Muscle of arm (tissue), 1 donor: ENCODE measurements at regions not wholly inside any gene's neighbourhood (a gene's known extent, or its start where the extent isn't known, plus 50 kb on each side); places are given as distances from the start of the nearest gene placed in this dataset.
A peak's percentile ranks its signal among the peaks of the same experiment; 100 is the strongest.
"Not testable (repeated sequence)": the region's sequence is repeated elsewhere in the genome, so short reads cannot be mapped to it uniquely, and the experiment has no call there.

Source experiments
- DNase-seq: peaks from one replicate; pipeline ENCODE4 v3.0.0-alpha.2; 2013

- no peak for DNase-seq
These were observed 645.5 kb upstream of the NOVA1 start for GRCh38 chr14:27243365-27243764.

DNA sequence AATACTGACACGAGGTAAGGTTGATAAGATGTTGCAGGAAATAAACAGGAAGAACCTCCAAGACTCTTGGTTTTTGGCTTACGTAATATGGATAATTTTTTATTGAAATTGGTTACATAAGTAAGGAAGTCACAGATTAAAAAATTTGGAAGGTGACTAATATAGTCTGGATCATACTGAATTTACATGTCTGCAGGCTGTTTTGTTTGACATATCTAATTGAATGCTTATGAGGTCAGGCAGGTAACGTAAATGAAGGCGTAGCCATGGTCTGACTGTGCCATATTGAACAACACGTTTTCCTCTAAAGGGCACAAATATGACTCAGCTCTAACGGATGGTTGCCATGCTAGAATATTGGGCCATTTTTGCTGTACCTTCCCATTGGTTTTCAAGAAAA, 648.1 kb upstream of the NOVA1 start:
- DNase-seq = no peak

DNA sequence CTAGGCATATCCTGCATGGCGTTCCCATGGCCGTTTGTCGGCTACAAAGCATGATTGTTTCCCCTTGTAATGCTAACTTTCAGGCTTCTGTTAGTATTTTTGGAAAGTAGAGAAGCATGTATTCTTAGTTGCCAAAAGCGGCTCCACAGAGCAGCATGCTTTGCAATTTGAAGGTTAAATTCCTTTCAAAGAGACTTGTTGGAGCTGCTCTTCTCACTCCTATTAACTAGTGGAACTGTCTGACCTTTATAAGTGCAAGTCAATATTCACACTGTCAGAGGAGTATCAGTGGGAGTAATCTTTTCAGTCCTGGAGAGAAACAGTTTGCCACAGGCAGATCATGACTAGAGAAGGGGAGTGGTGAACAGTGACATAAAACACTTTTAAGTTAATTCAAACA, 656.1 kb upstream of the NOVA1 start:
- DNase-seq = no peak

GRCh38 chr14:27256805-27257204, 659.0 kb upstream of the NOVA1 start:
- no peak for DNase-seq

DNA sequence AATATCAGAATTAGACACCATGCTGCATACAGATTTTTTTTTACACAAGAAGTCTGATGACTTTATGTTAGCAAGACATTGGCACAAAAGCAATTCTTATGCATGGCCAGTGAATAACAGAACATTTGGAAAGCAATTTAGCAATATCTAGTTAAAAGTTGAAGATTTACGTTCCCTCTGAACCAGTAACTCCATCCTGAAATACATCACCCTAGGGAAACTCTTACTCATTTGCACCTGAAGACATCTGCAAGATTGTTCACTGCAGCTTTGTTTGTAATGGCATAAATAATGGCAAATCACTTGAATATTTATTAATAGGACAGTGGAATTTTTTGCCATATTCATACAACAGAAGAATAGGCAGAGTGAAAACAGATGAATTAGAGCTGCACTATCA, 670.0 kb upstream of the NOVA1 start:
- peak; percentile 29 for DNase-seq

GRCh38 chr14:27270716-27271115, 672.9 kb upstream of the NOVA1 start:
- peak; percentile 35 for DNase-seq

- no peak for DNase-seq
These were observed 680.5 kb upstream of the NOVA1 start for GRCh38 chr14:27278341-27278740.

DNA sequence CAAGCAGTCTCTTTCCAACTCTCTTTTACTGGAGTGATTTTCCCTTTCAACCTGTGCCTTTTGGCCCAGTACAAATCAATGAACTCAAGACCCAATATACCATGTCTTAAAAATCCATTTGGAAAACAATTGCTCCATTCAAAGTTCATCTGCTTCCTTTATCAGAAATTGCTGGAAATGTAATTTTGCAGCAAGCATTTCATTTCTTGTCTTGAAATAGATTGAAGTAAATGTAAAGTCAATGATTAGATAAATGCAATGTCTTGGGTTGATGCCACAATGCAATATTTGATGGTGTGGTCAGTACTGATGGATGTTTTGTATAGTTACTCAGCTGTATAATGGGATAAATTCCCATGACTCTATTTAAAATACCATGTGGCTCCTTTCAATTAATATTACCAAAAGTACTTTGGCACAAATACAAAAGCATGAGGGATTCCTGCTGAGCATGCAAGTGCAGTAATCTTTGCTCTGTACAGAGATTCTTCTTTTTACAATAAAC, 707.7 kb upstream of the NOVA1 start:
- peak; percentile 25 for DNase-seq

DNA sequence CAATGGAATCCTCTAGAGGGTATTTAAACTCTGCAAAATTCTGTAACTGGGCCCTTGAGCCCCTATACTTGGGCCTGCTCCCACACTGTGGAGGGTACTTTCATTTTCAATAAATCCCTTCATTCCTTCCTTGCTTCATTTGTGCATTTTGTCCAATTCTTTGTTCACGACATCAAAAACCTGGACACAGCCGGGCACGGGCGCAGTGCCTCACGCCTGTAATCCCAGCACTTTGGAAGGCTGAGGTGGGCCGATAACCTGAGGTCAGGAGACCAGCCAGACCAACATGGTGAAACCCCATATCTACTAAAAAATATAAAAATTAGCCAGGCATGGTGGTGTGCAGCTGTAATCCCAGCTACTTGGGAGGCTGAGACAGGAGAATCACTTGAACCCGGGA, 714.9 kb upstream of the NOVA1 start:
- not testable (repeated sequence) for DNase-seq

DNA sequence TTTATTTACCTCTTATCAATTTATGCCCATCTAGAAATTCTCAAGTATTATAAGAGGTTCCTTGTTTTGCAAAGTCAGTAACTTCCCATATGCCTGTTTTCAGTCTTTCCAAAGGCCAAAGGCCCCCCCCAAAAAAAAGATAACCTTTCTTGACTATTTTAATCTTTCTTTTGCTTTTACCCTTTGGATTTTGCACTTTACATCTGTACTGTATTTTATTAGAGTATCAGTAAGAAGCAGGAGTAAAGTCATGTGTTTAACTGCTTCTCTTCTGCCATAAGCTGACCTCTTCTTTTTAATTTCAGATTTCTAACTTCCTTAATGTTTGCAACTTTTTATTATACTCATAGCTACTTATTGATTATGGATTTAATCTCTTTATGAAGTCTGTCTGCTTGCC, 716.4 kb upstream of the NOVA1 start:
- no peak for DNase-seq

DNA sequence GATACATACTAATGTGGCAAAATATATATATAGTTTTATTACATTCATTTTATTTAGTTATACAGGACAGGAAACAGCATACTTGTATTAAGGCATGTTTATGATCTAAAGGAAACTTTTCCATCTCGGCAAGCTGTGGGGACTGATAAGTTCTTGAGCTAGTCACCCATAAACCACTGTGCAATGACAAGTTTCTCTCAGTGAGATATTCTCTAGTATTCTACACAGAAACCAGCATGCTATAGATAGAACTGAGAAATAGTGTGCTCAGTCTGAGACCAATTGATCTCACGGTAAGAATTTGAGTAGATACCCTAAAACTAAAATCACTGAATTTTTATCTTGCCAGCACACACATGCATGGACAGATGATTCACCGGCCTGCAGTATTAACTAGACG, 717.6 kb upstream of the NOVA1 start:
- DNase-seq = no peak

DNA sequence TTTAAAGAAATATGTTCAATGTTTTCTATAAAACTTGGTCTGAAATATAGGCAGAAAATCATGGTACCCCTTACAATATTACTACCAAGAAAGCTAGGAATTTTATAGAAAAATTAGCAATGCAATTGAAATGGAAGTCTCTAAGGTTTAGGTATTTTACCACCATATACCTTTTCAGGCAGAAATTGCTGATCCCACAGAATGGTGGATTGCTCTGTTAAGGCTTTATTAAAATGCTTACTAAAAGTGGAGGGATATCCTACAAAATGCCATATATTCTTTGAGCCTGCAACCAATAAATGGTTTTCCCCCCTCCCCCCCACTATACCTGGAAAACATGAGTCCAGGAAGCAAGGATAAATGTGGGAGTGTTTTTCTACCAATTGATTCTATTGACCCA, 718.1 kb upstream of the NOVA1 start:
- no peak for DNase-seq

DNA sequence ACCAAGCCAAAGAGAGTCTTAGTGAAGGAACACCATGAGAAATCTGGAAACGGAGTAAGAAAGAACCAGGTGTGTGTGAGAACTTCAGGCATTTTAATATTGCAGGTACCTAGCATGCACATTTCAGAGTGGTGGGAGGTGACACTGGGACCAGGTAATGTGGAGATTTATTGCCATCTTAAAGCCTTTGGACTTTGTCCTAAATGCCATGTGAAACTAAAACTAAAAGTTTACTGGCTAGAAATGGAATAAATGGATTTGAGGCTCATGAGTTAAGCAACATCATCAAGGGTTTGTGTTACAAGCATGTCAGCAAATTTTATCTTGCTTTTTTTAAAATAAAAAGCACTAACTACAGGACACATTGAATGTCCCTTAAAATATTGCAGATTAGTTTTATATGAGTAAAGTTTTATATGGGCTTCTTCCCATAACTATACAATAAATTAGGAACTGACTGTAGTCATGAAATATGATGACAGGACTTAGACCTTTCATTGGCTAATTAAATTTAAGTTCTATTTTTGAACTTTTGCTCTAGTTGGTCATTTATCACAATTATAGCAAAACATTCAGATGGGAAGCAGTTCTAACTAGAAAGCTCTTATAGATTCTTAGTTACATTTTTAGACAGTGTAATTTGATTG, 721.1 kb upstream of the NOVA1 start:
- no peak for DNase-seq

GRCh38 chr14:27320261-27320660, 722.4 kb upstream of the NOVA1 start:
- DNase-seq = no peak

DNA sequence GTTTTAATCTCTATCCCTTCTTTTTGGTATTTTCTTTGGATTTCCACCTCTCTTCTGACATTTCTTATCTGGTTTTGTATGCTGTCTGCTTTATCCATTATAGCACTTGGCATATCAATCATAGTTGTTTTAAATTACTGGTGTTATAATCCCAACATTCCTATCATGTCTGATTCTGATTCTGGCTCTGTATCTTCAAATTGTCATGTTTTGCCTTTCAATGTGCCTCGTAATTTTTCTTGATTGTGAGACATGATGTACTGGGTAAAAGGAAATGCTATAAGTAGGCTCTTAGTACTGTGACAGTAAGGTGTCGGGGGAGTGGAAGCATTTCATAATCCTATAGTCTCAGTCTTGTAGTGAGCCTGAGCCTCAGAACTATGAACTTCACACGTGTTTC, 729.3 kb upstream of the NOVA1 start:
- no peak for DNase-seq

- no peak for DNase-seq
These were observed 740.2 kb upstream of the NOVA1 start for GRCh38 chr14:27338012-27338411.

DNA sequence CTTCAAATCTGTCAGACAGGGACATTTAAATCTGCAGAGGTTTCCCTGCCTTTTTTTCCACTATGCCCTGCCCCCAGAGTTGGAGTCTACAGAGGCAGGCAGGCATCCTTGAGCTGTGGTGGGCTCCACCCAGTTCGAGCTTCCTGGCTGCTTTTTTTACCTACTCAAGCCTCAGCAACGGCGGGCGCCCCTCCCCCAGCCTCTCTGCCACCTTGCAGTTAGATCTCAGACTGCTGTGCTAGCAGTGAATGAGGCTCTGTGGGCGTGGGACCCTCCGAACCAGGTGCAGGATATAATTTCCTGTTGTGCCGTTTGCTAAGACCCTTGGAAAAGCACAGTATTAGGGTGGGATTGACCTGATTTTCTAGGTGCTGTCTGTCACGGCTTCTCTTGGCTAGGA, 765.2 kb upstream of the NOVA1 start:
- not testable (repeated sequence) for DNase-seq

- DNase-seq = no peak
These were observed 768.8 kb upstream of the NOVA1 start for GRCh38 chr14:27366596-27366995.

DNA sequence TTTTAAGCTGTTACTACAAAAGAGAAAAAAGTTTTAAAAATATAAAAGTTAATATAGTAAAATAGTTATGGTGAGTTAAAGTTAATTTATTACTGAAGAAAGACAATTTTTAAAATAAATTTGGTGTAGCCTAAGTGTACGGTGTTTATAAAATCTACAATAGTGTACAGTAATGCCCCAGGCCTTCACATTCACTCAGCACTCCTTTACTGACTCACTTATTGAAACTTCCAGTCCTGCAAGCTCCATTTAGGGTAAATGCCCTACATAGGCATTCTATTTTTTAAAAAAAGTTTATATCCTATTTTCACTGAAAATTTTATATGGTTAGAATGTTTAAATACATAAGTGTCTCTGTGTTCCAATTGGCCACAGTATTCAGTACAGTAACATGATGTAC, 769.5 kb upstream of the NOVA1 start:
- DNase-seq = no peak

DNA sequence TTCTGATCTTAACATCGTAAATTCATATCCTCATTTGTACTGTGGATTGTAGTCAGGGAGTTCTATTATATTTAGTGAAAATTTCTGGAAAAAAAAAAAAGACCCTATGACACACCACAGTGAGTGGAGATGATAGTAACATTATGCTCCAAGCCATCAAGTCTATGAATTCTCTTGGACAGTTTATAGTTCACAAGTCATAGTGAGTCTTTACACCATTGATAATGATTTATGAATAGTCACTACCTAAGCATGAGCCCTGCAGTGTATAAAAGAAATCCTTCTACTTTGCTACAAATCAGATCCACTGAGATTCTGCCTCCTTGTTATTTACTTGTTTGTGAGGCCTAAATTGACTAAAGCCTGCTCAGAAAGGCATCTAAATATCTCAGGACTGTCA, 772.2 kb upstream of the NOVA1 start:
- no peak for DNase-seq

GRCh38 chr14:27370775-27371174, 772.9 kb upstream of the NOVA1 start:
- DNase-seq = no peak

DNA sequence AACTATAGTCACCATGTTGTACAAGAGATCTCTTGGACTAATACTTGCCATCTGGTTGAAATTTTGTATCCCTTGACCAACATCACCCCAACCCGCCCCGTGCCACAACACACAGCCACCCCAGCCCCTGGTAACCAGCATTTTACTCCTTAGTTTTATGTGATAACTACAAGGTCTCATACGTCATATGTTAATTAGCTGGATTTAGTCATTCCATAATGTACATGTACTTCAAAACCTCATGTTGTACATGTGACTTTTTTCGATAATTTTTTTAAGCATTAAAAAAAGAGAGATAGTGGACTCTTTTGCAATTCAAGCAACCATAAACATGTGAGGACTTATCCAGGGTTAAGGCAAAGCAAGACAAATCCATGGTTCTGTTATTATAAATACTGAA, 773.4 kb upstream of the NOVA1 start:
- DNase-seq = no peak

GRCh38 chr14:27371868-27372267, 774.0 kb upstream of the NOVA1 start:
- DNase-seq = no peak

- no peak for DNase-seq
These were observed 774.9 kb upstream of the NOVA1 start for GRCh38 chr14:27372771-27373170.

GRCh38 chr14:27384124-27384523, 786.3 kb upstream of the NOVA1 start:
- no peak for DNase-seq
